ENCODE measurements at regions not wholly inside any gene's neighbourhood (a gene's known extent, or its start where the extent isn't known, plus 50 kb on each side); places are given as distances from the start of the nearest gene placed in this dataset.

GRCh38 chr18:46260016-46260878 lies 156.1 kb downstream of the HAUS1 start:
- intact Hi-C loops (cut with DNase I), result loop anchor here (10.0 kb wide), 1 partner anchor 45 kb away; no protein-coding TSS in a partner anchor
- no peak for DNase-seq (ENCODE audit: low spot score)

DNA sequence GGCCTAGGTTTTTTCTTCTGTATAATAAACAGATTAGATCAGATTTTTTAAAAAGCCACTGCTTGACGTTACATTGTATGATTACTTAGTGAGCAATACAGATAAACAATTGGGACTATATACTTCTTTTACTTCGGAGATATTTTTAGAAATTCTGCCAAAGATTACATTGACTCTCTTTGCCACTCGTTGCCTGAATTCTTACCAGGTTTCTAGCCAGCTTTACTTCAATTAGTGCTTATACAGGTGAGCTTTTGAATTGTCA lies 156.6 kb downstream of the HAUS1 start:
- DNase-seq (ENCODE audit: low spot score), result no peak
- intact Hi-C loops (cut with DNase I), result loop anchor here (10.0 kb wide), 1 partner anchor 46 kb away; no protein-coding TSS in a partner anchor

GRCh38 chr18:46261799-46262198 lies 157.6 kb downstream of the HAUS1 start:
- DNase-seq (ENCODE audit: low spot score), result no peak
- intact Hi-C loops (cut with DNase I), result loop anchor here (10.0 kb wide), 1 partner anchor 47 kb away; no protein-coding TSS in a partner anchor

DNA sequence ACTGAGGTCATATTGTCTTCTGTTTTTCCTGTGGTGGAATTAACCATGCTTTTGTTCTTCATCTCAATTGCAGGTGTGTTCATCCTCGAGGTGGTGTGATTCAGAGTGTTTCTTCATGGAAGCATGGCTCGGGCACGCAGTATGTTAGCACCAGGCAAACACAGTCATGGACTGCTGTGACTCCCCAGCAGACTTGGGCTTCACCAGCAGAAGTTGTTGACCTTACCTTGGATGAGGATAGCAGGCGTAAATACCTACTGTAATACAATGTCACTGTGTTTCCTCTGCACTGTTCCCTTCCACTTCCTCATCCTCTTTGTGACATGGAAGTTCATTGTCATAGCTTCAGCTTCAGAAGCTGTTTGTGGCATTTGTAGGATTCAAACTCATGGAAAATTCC lies 158.7 kb downstream of the HAUS1 start:
- intact Hi-C loops (cut with DNase I), result loop anchor here (10.0 kb wide), 1 partner anchor 48 kb away; no protein-coding TSS in a partner anchor
- DNase-seq (ENCODE audit: low spot score), result no peak

DNA sequence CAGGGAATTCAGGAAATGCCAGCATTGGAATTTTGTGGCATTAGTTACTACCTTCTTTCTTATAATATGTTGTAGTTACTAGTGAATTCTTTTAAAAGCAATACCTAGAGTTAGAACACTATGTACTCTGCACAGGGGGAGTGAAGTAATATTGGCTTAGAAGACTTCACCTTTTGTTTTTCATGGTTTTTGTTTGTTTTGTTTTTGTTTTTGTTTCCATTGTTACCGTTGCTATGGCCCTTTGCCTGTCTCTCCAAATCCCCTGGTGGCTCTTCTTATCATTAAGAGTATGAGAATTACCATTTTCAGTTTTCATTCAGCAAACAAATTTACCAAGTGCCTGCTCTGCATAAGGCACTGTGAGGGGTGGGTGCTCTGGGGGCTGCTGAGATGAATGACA lies 160.1 kb downstream of the HAUS1 start:
- intact Hi-C loops (cut with DNase I), result loop anchor here (10.0 kb wide), 1 partner anchor 49 kb away; no protein-coding TSS in a partner anchor
- DNase-seq (ENCODE audit: low spot score), result no peak

DNA sequence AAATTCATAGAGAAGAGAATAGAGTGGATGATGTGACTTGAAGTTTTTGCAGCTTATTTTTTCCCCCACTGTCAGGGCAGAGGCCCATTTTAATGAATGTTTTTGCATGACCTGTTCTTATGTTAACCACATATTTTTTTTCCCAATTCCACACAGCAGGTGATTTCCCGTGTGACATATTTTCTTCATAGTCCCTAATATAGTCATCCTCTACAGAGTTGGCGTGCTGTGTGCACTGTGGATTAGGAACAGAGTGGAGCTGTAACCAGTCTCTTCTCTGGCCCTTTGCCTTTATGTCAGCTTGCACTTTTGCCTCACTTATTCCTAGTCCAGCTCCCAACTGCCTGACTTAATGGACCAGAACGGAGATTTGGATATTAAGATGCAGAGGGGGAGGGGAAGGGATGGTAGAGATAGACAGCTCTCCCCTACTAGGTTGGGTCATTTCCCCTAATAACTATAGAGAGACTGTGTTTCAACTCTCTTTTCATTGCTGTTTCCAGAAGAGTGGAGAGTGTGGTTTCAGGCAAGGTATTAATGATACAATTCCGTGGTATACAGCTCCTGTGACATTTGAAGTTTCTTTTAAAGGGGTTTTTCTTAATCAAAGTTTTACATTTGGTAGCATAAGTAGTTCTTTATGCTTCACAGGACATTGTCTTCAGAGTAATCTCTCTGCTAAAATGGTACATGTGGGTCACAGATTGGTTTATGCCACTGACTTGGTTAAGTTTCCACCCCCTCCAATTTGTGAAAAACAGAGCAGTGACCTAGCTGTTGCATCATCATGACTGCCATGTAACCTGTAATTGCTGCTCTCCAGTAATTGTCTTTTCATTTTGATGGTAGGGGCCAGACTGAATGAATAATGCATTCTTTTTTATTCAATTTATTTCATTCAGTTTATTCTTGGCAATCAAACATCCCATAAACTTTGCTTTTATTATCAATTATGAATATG lies 161.3 kb downstream of the HAUS1 start:
- intact Hi-C loops (cut with DNase I), result loop anchor here (10.0 kb wide), 1 partner anchor 51 kb away; no protein-coding TSS in a partner anchor
- no peak for DNase-seq (ENCODE audit: low spot score)

DNA sequence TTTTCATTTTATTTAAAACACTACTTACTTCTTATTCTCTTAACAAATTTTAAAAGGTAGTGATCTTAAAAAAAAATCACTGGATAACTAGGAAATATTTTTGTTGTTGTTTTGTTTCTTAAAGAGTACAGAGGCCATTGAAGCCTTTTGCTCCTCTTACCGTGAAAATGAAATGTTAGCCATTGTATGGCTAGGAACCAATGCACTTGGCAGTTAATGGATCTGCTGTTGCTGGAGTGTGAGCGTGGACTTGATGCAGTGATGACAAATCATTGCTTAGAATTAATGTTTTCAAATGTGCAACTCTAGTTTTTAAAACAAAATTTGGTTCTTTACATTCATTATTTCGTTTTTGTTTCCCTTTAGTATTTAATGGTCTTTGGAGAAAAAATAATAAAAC lies 162.3 kb downstream of the HAUS1 start:
- DNase-seq (ENCODE audit: low spot score), result no peak
- intact Hi-C loops (cut with DNase I), result loop anchor here (10.0 kb wide), 1 partner anchor 52 kb away; no protein-coding TSS in a partner anchor

DNA sequence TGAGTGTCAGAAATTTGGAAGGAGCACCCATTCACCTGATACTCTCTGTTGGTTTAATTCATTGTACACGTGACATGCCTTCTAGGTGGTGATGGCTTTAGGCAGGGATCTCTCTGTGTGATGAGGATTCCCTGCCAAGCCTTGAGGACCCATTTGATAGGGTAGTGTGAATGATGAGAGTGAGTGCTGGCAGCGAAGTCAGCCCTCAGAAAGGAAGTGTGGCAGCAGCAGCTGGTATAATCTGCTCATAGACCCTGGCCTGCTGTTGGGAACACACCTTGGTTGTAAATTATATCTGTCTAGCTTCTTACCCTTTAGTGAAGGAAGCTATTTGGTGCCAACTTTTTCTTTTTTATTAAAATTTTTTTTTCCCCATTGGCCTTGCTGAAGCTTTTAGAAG lies 164.5 kb downstream of the HAUS1 start:
- no peak for DNase-seq (ENCODE audit: low spot score)
- intact Hi-C loops (cut with DNase I), result loop anchor here (10.0 kb wide), 1 partner anchor 54 kb away; no protein-coding TSS in a partner anchor

DNA sequence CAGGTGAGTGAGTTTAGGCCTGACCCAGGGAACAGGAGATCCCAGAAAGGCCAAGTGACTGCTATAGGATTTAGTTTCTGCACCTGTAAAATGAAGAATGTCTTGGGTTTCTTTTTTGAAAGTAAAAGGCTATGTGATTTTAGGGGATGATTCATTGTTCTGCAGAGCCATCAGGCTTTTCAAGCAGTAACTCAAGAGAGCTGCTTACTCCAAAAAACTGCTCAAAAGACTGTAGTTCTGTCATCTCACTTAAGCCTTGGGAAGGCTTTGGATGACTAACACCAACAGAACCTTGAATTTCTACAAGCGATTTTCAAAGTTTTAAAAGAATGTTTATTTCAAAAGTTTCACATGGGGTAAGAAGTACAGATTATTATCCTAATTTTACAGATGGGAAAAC lies 165.1 kb downstream of the HAUS1 start:
- DNase-seq (ENCODE audit: low spot score), result no peak
- intact Hi-C loops (cut with DNase I), result loop anchor here (10.0 kb wide), 1 partner anchor 54 kb away; no protein-coding TSS in a partner anchor

DNA sequence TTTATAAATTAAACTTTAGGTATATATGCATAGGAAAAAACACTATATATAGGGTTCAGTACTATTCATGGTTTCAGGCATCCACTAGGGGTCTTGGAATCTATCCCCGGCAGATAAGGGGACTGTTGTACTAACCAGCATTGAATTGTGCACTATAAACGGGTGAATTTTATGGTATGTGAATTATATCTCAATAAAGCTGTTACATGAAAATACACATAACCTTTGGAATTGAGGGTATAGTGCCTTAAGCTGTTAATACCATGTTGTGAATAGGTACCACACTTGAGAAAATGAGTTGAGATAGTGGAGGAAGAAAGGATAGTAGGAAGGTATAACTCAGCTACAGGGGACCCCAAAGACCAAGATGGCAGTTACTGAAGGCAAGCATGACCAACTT lies 167.3 kb downstream of the HAUS1 start:
- no peak for DNase-seq (ENCODE audit: low spot score)
- intact Hi-C loops (cut with DNase I), result no loop called here

DNA sequence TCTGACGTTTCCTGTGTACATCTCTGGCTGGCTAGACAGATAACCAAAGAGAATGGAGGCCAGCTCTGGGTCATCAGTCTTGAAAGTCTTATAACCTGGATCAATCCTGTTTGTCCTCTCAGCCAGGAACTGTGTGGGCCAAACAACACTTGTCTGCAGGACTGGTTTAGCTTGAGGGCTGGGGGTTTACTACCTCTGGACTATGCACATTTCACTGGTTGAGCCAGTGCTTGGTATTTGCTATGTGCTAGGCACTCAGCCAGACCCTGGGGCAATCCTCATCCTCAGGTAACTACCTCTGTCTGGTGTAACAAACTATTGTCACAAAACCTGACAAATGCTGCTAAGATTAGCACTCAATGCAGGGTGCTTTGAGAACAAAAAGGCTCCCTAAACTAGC lies 169.7 kb downstream of the HAUS1 start:
- DNase-seq (ENCODE audit: low spot score), result no peak
- intact Hi-C loops (cut with DNase I), result no loop called here

DNA sequence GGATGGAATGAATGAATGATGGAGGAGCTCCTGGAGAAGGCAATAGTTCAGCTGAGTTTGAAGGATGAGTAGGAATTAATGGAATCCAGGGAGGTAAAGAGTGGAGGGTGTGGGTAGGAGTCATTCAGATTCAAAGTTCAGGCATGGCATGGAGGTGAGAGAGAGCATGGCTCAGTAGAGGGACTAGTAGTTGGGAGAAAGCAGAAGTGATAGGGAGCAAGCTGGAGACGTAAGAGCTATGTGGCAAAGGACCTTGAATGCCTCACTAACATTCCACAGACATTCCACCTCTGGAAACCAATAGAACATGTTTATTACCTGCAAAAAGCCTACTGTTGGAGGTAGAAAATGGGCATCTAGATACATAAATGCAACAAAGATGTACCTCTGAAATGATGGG lies 170.1 kb downstream of the HAUS1 start:
- no peak for DNase-seq (ENCODE audit: low spot score)
- intact Hi-C loops (cut with DNase I), result no loop called here

- DNase-seq (ENCODE audit: low spot score), result no peak
Observed at GRCh38 chr18:46275370-46275769, 171.2 kb downstream of the HAUS1 start.

DNA sequence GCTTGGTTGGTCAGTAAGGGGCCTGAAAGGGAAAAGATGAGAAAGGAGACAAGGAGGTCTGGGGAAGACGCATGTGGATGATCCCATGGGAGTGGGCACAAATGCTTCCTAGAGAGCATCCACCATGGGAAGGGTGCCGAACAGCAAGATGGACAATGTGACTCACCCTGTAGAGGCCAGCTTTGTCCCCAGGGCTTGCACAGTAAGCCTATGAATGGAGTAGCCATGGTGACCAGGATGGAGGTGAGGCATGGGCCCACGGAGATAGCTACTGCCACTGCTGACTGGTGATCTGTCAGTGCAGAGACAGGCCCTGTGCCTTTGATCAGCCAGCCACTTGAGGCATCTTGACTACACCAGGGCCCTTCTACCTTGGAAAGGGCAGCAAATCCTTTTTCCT lies 172.6 kb downstream of the HAUS1 start:
- intact Hi-C loops (cut with DNase I), result no loop called here
- no peak for DNase-seq (ENCODE audit: low spot score)

More at GRCh38 chr18:46275370-46275769, 171.2 kb downstream of the HAUS1 start:
- intact Hi-C loops (cut with DNase I), result no loop called here

DNA sequence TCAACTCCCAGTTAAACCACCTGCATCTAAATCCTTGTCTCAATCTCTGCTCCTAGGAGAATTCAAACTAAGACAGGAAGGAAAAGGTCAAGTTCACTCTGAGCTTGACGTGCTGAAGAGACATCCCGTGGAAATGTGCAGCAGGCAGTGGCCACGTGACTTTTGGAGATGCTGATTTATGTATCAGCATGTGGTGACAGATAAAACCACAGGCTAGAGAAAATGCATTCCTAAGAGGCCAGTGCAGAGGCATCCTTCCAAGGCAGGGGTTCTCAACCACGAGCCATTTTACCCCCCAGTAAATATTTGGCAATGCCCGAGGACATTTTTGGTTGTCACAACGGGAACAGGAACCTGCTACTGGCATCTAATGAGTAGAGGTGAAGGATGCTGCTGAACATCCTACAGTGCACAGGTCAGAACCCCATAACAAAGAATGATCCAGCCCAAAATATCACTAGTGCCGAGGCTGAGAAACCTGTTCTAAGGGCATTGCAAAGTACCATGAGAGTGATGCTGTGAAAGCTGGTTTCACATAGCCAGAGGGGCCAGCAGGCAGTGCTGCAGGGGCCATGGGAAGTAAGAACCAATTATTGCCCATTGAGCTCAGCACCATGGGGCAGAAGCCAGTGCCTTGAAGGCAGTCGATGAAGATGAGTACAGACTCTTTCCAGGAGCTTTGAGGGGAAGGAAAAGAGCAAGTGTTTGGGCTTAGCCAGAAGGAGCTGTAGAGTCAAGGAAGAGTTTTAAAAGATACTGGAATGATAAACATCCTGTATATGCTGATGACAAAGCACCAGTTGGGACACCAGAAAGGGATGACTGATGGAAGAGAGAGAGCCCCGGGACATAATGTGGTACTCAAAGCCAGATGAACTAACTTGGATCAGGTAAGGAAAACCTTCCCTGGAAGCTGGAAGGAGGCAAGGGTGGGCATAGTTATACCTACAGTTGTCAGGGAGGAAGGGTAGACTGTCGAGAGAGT lies 174.6 kb downstream of the HAUS1 start:
- no peak for DNase-seq (ENCODE audit: low spot score)
- intact Hi-C loops (cut with DNase I), result no loop called here

GRCh38 chr18:46279673-46280072 lies 175.5 kb downstream of the HAUS1 start:
- intact Hi-C loops (cut with DNase I), result loop anchor here (5.0 kb wide), 3 partner anchors 107 to 378 kb away; partner anchors contain the start of gene LOXHD1

DNA sequence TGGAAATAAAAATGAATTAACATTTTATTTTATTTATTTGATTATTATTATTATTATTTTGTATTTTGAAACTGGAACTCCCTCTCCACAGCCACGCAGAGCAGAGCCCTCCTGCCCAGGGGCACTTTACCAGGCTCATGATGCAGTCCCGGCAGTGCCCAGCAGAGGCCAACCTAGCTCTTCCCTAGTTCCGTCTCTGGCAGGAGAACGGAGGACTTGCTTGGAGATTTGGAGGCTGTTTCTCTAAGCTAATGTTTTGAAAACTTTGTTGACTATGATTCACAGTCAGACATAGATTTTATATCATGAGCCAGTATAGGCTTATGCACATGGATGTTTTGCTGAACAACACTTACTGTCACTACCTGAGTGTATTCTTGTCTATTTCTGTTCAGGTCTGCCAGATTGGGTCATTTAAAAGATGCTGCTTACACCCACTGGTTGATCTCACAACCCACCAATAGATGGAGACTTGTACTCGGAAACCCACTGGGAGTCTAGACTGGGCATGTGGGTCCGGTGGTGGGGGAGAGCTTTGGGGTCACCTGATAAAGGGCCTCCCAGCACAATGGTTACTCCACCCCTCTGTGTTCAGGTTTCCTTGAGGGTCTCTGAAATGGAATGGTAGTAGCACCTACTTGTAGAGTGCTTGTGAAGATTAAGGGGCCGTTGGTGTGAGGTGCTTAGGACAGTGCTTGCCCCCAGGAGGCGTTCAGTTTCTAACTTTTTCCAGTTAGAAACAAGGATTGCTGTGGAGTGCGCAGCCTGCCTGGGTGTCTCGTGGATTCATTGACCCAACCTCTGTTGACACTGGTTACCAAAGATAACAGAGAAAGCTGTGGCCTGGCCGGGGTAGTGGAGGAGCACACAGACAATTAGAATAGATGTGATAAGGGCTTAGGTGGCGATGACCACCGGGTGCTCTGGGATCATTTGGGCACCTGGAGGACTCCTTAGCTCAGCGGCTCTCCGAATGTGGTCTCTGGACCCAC lies 177.3 kb downstream of the HAUS1 start:
- DNase-seq (ENCODE audit: low spot score), result no peak
- intact Hi-C loops (cut with DNase I), result loop anchor here (1.0 to 5.0 kb wide), 4 partner anchors 109 to 376 kb away; partner anchors contain the start of gene LOXHD1

More at GRCh38 chr18:46279673-46280072, 175.5 kb downstream of the HAUS1 start:
- DNase-seq (ENCODE audit: low spot score), result no peak

Data from cardiac septum (tissue), 1 donor.